ENCODE measurements at regions not wholly inside any gene's neighbourhood (a gene's known extent, or its start where the extent isn't known, plus 50 kb on each side); places are given as distances from the start of the nearest gene placed in this dataset.

DNA sequence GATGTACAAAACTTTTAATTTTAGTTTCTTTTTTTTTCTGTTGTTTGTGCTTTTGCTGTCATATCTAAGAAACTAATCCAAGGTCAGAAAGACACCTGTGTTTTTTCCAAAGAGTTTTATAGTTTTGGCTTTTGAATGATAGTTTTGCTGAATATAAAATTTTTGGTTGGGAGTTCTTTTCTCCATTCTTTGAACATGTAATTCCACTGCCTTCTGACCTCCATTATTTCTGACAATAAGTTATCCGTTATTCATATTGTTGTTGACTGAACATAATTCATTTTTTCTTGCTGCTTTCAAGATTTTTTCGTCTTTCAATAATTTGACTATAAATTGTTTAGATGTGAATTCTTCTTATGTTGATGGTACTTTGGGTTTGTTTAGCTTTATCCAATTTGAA is 82.2 kb upstream of the SLC24A2 start:
- TF ChIP-seq, protein P1, sequence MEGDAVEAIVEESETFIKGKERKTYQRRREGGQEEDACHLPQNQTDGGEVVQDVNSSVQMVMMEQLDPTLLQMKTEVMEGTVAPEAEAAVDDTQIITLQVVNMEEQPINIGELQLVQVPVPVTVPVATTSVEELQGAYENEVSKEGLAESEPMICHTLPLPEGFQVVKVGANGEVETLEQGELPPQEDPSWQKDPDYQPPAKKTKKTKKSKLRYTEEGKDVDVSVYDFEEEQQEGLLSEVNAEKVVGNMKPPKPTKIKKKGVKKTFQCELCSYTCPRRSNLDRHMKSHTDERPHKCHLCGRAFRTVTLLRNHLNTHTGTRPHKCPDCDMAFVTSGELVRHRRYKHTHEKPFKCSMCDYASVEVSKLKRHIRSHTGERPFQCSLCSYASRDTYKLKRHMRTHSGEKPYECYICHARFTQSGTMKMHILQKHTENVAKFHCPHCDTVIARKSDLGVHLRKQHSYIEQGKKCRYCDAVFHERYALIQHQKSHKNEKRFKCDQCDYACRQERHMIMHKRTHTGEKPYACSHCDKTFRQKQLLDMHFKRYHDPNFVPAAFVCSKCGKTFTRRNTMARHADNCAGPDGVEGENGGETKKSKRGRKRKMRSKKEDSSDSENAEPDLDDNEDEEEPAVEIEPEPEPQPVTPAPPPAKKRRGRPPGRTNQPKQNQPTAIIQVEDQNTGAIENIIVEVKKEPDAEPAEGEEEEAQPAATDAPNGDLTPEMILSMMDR (IDR thresholded peaks at IDR 0.05) = no peak
- ATAC-seq (ENCODE audit: insufficient number of reproducible peaks, low FRiP score, low read depth) = no peak
- no peaks in the 10 kb centered on the region for H3K9me3 ChIP-seq
- H3K36me3 ChIP-seq = no peaks in the 10 kb centered on the region
- no peaks in the 10 kb centered on the region for H3K27me3 ChIP-seq (replicated peaks; ENCODE audit: insufficient read depth)
- no peak overlapping the region for H3K4me3 ChIP-seq
- no peak for DNase-seq (ENCODE audit: low spot score)
- H3K27ac ChIP-seq = no peak overlapping the region
- H3K4me1 ChIP-seq (ENCODE audit: control insufficient read depth in 1 of 2, low read depth in 2 of 2) = no peaks in the 10 kb centered on the region

DNA sequence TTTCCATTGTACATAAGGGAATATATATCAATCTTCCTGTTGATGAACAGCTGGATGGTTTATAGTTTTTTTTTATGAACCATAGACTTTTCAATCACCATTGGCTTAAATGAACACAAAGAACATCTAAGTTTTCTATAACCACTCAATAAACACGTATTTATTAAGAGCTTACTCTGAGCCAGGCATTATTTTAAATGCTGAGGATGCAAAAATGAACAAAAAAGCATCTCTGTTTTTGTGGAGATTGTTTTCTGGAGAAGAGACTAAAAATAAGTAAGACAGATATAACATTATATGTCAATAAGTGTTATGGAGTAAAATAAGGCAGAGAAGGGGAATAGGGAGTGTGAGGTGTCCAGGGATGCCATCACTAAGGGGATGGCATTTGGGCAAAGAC is 52.1 kb upstream of the SLC24A2 start:
- no peak for ATAC-seq (ENCODE audit: insufficient number of reproducible peaks, low FRiP score, low read depth)
- Histone ChIP-seq H3K27ac (no peak overlapping the region), H3K27me3 (replicated peaks; ENCODE audit: insufficient read depth) (no peaks in the 10 kb centered on the region), H3K36me3 (no peaks in the 10 kb centered on the region), H3K4me1 (ENCODE audit: control insufficient read depth in 1 of 2, low read depth in 2 of 2) (no peaks in the 10 kb centered on the region), H3K4me3 (no peak overlapping the region), H3K9me3 (no peaks in the 10 kb centered on the region)
- DNase-seq (ENCODE audit: low spot score) = no peak
- TF ChIP-seq, protein P1 (IDR thresholded peaks at IDR 0.05) = no peak
